ENCODE measurements at regions not wholly inside any gene's neighbourhood (a gene's known extent, or its start where the extent isn't known, plus 50 kb on each side); places are given as distances from the start of the nearest gene placed in this dataset.
"Not testable (repeated sequence)": the region's sequence is repeated elsewhere in the genome, so short reads cannot be mapped to it uniquely, and the experiment has no call there.

DNA sequence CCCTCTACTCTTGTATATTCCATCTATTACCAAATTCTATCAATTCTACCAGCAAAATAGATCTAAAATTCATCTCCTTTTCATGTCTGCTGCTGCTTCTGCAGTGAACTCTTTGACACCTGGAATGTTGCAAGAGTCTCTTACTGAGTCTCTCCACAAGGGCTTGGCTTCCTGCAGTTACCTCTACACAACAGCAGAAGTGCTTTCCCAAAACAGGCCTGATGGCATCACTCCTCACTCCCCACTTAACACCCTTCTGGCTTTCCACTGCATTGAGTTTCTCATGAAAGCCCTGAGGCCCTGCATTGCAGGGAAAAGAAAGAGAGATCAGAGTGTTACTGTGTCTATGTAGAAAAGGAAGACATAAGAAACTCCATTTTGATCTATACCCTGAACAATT, 78.8 kb upstream of the CDC42EP3 start:
- TF ChIP-seq, protein P1, sequence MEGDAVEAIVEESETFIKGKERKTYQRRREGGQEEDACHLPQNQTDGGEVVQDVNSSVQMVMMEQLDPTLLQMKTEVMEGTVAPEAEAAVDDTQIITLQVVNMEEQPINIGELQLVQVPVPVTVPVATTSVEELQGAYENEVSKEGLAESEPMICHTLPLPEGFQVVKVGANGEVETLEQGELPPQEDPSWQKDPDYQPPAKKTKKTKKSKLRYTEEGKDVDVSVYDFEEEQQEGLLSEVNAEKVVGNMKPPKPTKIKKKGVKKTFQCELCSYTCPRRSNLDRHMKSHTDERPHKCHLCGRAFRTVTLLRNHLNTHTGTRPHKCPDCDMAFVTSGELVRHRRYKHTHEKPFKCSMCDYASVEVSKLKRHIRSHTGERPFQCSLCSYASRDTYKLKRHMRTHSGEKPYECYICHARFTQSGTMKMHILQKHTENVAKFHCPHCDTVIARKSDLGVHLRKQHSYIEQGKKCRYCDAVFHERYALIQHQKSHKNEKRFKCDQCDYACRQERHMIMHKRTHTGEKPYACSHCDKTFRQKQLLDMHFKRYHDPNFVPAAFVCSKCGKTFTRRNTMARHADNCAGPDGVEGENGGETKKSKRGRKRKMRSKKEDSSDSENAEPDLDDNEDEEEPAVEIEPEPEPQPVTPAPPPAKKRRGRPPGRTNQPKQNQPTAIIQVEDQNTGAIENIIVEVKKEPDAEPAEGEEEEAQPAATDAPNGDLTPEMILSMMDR (IDR thresholded peaks at IDR 0.05): not testable (repeated sequence)
- TF ChIP-seq POLR2A (IDR thresholded peaks at IDR 0.05): not testable (repeated sequence)
